ENCODE measurements at regions not wholly inside any gene's neighbourhood (a gene's known extent, or its start where the extent isn't known, plus 50 kb on each side); places are given as distances from the start of the nearest gene placed in this dataset.

GRCh38 chr1:109818988-109819764 lies 55.5 kb upstream of the EPS8L3 start:
- TF ChIP-seq EP300 (IDR thresholded peaks at IDR 0.05) (no peak), CTCF (IDR thresholded peaks at IDR 0.05) (no peak)

Measured in upper lobe of left lung (tissue), 4 donors.